ENCODE measurements at regions not wholly inside any gene's neighbourhood (a gene's known extent, or its start where the extent isn't known, plus 50 kb on each side); places are given as distances from the start of the nearest gene placed in this dataset.

DNA sequence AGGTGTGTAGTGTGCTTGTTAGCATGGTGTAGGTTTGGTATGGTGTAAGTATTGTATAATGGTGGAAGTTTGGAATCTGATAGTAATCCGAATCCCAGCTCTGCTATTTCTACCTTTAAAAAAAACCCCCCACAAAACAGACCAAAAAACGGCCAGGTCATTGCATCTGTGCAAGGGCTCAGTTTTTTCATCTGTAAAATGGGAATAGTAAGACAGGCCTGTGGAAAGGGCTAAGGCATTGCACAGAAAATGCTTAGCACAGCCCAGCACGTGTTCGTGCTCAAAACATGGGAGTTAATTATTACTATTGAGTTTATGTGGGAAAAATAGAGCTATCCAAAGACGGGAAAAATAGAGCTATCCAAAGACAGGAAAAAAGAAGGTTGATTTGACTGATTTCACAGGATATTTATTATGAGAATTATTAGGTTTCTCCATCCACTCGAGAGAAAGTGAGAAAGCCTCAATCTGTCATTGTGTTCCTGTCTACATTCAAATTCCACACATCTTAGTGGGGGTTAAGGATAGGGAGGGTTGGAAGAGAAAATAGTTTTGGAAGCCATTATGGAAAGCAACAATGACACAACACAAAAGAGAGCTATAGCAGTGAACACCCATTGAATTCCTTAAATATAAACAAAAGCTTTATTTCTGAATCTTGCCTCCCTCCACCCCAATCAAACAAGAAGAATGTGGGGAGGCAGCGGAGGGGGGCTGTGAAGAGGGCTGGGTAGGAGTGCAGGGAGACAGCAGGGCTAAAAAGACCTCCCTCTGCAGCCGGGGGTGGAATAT is 126.8 kb upstream of the MAX start:
- no peak for TF ChIP-seq FOXP2 (optimal IDR thresholded peaks at IDR 0.05; ENCODE audit: borderline replicate concordance, extremely low read depth, extremely low read length, insufficient read depth)
- TF ChIP-seq TAF1 (IDR thresholded peaks at IDR 0.05; ENCODE audit: borderline replicate concordance, insufficient read depth, low read length): no peak
